Stimulated activated CD4-positive, alpha-beta T cell treated with anti-CD3 and anti-CD28 coated beads, Interleukin-1b, Interleukin-23, amount 100 ng/mL, for 24 hours (primary cell): ENCODE measurements at regions not wholly inside any gene's neighbourhood (a gene's known extent, or its start where the extent isn't known, plus 50 kb on each side); places are given as distances from the start of the nearest gene placed in this dataset.
"Not testable (repeated sequence)": the region's sequence is repeated elsewhere in the genome, so short reads cannot be mapped to it uniquely, and the experiment has no call there.

Experiments
- DNase-seq, 4 experiments: peaks; one replicate each; pipeline ENCODE4 v3.0.0-alpha.2; 2020; ENCODE audit warnings: low read depth in 4 of 4, low spot score in 1 of 4

- not testable (repeated sequence) for DNase-seq
Measured at GRCh38 chr4:118494437-118494836, 141.6 kb upstream of the PRSS12 start.

- DNase-seq: not testable (repeated sequence)
Measured at GRCh38 chr4:118502967-118503366, 150.2 kb upstream of the PRSS12 start.

GRCh38 chr4:118504927-118505326 lies 152.1 kb upstream of the PRSS12 start:
- DNase-seq: not testable (repeated sequence)

- DNase-seq: not testable (repeated sequence)
Measured at GRCh38 chr4:118505491-118505890, 152.7 kb upstream of the PRSS12 start.

- not testable (repeated sequence) for DNase-seq
Measured at GRCh38 chr4:118512870-118513269, 160.1 kb upstream of the PRSS12 start.

- not testable (repeated sequence) for DNase-seq
Measured at GRCh38 chr4:118514332-118514731, 161.5 kb upstream of the PRSS12 start.

- not testable (repeated sequence) for DNase-seq
Measured at GRCh38 chr4:118516107-118516506, 163.3 kb upstream of the PRSS12 start.

GRCh38 chr4:118530107-118530506 lies 155.1 kb upstream of the METTL14 start:
- not testable (repeated sequence) for DNase-seq

GRCh38 chr4:118531947-118532346 lies 153.2 kb upstream of the METTL14 start:
- DNase-seq: not testable (repeated sequence)

- DNase-seq: not testable (repeated sequence)
Measured at GRCh38 chr4:118535788-118536187, 149.4 kb upstream of the METTL14 start.

- DNase-seq: not testable (repeated sequence)
Measured at GRCh38 chr4:118539412-118540077, 145.6 kb upstream of the METTL14 start.

GRCh38 chr4:118556576-118556975 lies 128.6 kb upstream of the METTL14 start:
- DNase-seq: not testable (repeated sequence)

- DNase-seq: no peak
Measured at GRCh38 chr4:118557298-118557851, 127.8 kb upstream of the METTL14 start.

GRCh38 chr4:118558188-118558587 lies 127.0 kb upstream of the METTL14 start:
- not testable (repeated sequence) for DNase-seq

- DNase-seq: not testable (repeated sequence)
Measured at GRCh38 chr4:118561559-118561958, 123.6 kb upstream of the METTL14 start.

- not testable (repeated sequence) for DNase-seq
Measured at GRCh38 chr4:118566003-118566513, 119.1 kb upstream of the METTL14 start.

GRCh38 chr4:118572991-118573390 lies 112.2 kb upstream of the METTL14 start:
- not testable (repeated sequence) for DNase-seq

GRCh38 chr4:118574251-118574913 lies 110.8 kb upstream of the METTL14 start:
- not testable (repeated sequence) for DNase-seq

- not testable (repeated sequence) for DNase-seq
Measured at GRCh38 chr4:118575057-118575456, 110.1 kb upstream of the METTL14 start.

- DNase-seq: not testable (repeated sequence)
Measured at GRCh38 chr4:118575726-118576125, 109.5 kb upstream of the METTL14 start.

GRCh38 chr4:118576709-118577219 lies 108.4 kb upstream of the METTL14 start:
- not testable (repeated sequence) for DNase-seq

- no peak for DNase-seq
Measured at GRCh38 chr4:118585015-118585414, 100.2 kb upstream of the METTL14 start.
